ENCODE measurements at regions not wholly inside any gene's neighbourhood (a gene's known extent, or its start where the extent isn't known, plus 50 kb on each side); places are given as distances from the start of the nearest gene placed in this dataset.
"Not testable (repeated sequence)": the region's sequence is repeated elsewhere in the genome, so short reads cannot be mapped to it uniquely, and the experiment has no call there.

DNA sequence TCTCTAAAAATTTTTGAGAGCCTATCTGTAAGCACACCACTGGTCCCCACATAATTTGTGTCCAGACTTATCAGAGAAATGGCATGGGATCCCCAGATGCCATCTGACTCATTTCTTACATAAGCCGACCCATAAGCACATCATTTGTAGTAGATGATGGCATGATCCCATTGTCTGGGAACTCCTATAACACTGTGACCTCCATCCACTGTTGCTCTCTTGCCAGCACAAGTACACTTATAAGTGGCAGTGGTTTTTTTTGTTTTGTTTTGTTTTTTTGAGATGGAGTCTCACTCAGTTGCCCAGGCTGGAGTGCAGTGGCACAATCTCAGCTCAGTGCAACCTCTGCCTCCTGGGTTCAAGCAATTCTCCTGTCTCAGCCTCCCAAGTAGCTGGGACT is 350.7 kb upstream of the ZFHX3 start:
- H3K27ac Mint-ChIP-seq; ATAC-seq; H3K4me3 Mint-ChIP-seq; DNase-seq; H3K4me1 Mint-ChIP-seq; H3K27me3 Mint-ChIP-seq; H3K36me3 Mint-ChIP-seq (ENCODE audit: low read depth); H3K9me3 Mint-ChIP-seq: not testable (repeated sequence)

DNA sequence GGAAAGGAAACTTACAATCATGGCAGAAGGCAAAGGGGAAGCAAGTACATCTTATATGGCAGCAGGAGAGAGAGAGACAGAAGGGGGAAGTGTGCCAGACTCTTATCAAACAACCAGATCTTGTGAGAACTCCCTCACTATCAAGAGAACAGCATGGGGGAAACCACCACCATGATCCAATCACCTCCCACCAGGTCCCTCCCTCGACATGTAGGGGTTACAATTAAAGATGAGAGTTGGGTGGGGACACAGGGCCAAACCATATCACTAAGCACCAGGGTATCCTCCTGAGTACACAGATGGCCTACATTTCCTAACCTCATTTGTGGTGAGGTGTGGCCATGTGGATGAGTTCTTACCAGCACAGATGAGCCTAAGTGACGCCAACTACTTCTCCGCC is 348.6 kb upstream of the ZFHX3 start:
- DNase-seq (no peak), ATAC-seq (no peak)
- Mint-ChIP-seq H3K27me3 (peaks cover 2% of the 10 kb centered on the region), H3K4me1 (no peaks in the 10 kb centered on the region), H3K4me3 (no peak overlapping the region), H3K27ac (no peak overlapping the region), H3K36me3 (ENCODE audit: low read depth) (no peaks in the 10 kb centered on the region), H3K9me3 (peaks cover 4% of the 10 kb centered on the region)

GRCh38 chr16:73390936-73391335 is 343.0 kb upstream of the ZFHX3 start:
- DNase-seq (no peak), ATAC-seq (no peak)
- H3K9me3 Mint-ChIP-seq = no peaks in the 10 kb centered on the region
- no peaks in the 10 kb centered on the region for H3K4me1 Mint-ChIP-seq
- H3K4me3 Mint-ChIP-seq = no peak overlapping the region
- no peaks in the 10 kb centered on the region for H3K36me3 Mint-ChIP-seq (ENCODE audit: low read depth)
- no peak overlapping the region for H3K27ac Mint-ChIP-seq
- H3K27me3 Mint-ChIP-seq = no peaks in the 10 kb centered on the region

GRCh38 chr16:73390491-73390890 is 342.6 kb upstream of the ZFHX3 start:
- no peaks in the 10 kb centered on the region for H3K9me3 Mint-ChIP-seq
- ATAC-seq = no peak

DNA sequence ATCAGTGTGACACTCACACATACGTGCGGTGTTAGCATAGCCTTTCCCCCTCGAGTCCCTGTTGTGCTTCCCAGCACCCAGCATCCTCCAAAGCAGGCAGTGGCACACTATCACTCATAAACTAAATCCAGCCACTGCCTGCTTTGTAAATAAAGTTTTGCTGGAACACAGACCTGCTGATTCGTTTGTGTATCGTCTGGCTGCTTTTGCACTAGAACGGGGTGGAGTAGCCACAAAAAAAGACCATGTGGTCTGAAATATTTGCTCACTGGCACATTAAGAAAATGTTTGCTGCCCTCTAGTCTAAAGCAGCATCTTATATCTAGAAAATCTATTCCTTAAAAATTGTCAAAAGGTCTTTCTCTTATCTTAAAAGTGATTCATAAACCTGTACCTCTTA is 341.2 kb upstream of the ZFHX3 start:
- no peak for ATAC-seq
- H3K9me3 Mint-ChIP-seq = no peaks in the 10 kb centered on the region
- DNase-seq = no peak
- H3K27me3 Mint-ChIP-seq = no peaks in the 10 kb centered on the region
- no peaks in the 10 kb centered on the region for H3K36me3 Mint-ChIP-seq (ENCODE audit: low read depth)
- no peaks in the 10 kb centered on the region for H3K4me1 Mint-ChIP-seq
- no peak overlapping the region for H3K27ac Mint-ChIP-seq
- H3K4me3 Mint-ChIP-seq = no peak overlapping the region

More at GRCh38 chr16:73390491-73390890, 342.6 kb upstream of the ZFHX3 start:
- Mint-ChIP-seq H3K27me3 (no peaks in the 10 kb centered on the region), H3K27ac (no peak overlapping the region), H3K4me3 (no peak overlapping the region), H3K4me1 (no peaks in the 10 kb centered on the region), H3K36me3 (ENCODE audit: low read depth) (no peaks in the 10 kb centered on the region)
- no peak for DNase-seq

DNA sequence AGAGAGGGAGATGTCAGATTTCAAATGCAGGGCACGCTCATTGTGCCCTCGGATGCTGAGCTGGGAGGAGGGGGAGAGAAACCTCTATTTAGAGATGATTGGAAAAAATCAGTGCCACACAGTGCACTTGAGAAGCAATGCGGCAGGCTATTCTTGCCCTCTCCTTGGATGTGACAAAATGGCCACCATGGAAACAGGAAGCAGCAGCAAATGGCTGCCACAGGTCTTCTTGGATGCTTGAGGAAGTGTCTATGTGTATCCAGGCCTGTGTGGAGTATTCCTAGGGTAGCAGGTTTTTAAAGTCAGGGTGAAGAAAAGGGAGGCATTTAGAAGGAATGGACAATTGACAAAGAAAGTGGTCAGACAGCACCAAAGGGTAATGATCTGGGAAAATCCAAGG is 340.1 kb upstream of the ZFHX3 start:
- ATAC-seq = no peak
- Mint-ChIP-seq H3K27me3 (no peaks in the 10 kb centered on the region), H3K4me1 (no peaks in the 10 kb centered on the region), H3K4me3 (no peak overlapping the region), H3K36me3 (ENCODE audit: low read depth) (no peaks in the 10 kb centered on the region), H3K9me3 (no peaks in the 10 kb centered on the region), H3K27ac (no peak overlapping the region)
- no peak for DNase-seq

GRCh38 chr16:73385696-73386095 is 337.8 kb upstream of the ZFHX3 start:
- ATAC-seq (no peak), DNase-seq (no peak)
- H3K27ac Mint-ChIP-seq = no peak overlapping the region
- no peaks in the 10 kb centered on the region for H3K9me3 Mint-ChIP-seq
- H3K36me3 Mint-ChIP-seq (ENCODE audit: low read depth) = no peaks in the 10 kb centered on the region
- no peaks in the 10 kb centered on the region for H3K27me3 Mint-ChIP-seq
- no peaks in the 10 kb centered on the region for H3K4me1 Mint-ChIP-seq
- no peak overlapping the region for H3K4me3 Mint-ChIP-seq

GRCh38 chr16:73384506-73385089 is 336.7 kb upstream of the ZFHX3 start:
- H3K4me1 Mint-ChIP-seq = no peaks in the 10 kb centered on the region
- DNase-seq (no peak), ATAC-seq (no peak)
- H3K4me3 Mint-ChIP-seq = no peak overlapping the region
- no peaks in the 10 kb centered on the region for H3K9me3 Mint-ChIP-seq
- H3K36me3 Mint-ChIP-seq (ENCODE audit: low read depth) = no peaks in the 10 kb centered on the region
- H3K27me3 Mint-ChIP-seq = no peaks in the 10 kb centered on the region
- no peak overlapping the region for H3K27ac Mint-ChIP-seq

DNA sequence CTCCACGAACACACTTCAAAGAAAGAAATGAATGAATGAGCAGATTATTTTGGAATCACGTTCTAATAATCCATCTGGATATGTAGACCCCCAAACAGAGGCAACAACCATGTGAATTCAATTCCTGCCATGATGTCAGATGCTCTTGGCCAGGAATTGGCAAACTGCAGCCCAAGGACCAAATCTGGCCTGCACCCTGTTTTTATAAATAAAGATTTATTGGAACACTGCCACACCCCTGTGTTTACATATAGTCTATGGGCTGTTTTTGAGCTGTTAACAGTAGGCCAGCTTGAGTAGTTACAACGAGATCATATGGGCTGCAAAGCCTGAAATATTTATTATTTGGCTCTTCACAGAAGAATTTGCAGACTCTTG is 336.0 kb upstream of the ZFHX3 start:
- Mint-ChIP-seq H3K27ac (no peak overlapping the region), H3K36me3 (ENCODE audit: low read depth) (no peaks in the 10 kb centered on the region), H3K4me1 (no peaks in the 10 kb centered on the region), H3K9me3 (no peaks in the 10 kb centered on the region), H3K4me3 (no peak overlapping the region), H3K27me3 (no peaks in the 10 kb centered on the region)
- no peak for DNase-seq
- ATAC-seq = no peak

GRCh38 chr16:73383195-73383987 is 335.5 kb upstream of the ZFHX3 start:
- ATAC-seq (no peak), DNase-seq (no peak)
- Mint-ChIP-seq H3K27ac (no peak overlapping the region), H3K27me3 (no peaks in the 10 kb centered on the region), H3K4me3 (no peak overlapping the region), H3K9me3 (no peaks in the 10 kb centered on the region), H3K4me1 (no peaks in the 10 kb centered on the region), H3K36me3 (ENCODE audit: low read depth) (no peaks in the 10 kb centered on the region)

DNA sequence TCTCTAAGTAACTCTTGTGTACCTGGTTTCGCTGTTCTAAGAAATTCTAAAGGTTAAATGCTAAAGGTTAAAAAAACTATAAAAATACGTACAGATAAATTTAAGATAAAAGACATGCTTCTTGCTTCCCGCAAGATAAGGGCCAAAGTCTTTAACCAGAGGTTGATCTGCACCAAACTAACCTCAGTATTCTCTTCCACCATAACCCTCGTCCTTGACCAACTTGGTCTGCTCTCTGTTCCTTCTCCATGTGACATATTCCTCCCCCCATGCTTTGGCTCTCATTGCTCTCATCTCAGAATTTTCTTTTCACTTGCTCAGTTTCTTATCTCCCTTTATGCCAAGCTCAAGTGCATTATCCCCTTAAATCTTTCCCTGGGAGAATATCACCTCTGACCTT is 330.5 kb upstream of the ZFHX3 start:
- no peak overlapping the region for H3K4me3 Mint-ChIP-seq
- no peak for ATAC-seq
- H3K27me3 Mint-ChIP-seq = no peaks in the 10 kb centered on the region
- DNase-seq = no peak
- no peaks in the 10 kb centered on the region for H3K36me3 Mint-ChIP-seq (ENCODE audit: low read depth)
- H3K9me3 Mint-ChIP-seq = no peaks in the 10 kb centered on the region
- H3K27ac Mint-ChIP-seq = no peak overlapping the region
- no peaks in the 10 kb centered on the region for H3K4me1 Mint-ChIP-seq

DNA sequence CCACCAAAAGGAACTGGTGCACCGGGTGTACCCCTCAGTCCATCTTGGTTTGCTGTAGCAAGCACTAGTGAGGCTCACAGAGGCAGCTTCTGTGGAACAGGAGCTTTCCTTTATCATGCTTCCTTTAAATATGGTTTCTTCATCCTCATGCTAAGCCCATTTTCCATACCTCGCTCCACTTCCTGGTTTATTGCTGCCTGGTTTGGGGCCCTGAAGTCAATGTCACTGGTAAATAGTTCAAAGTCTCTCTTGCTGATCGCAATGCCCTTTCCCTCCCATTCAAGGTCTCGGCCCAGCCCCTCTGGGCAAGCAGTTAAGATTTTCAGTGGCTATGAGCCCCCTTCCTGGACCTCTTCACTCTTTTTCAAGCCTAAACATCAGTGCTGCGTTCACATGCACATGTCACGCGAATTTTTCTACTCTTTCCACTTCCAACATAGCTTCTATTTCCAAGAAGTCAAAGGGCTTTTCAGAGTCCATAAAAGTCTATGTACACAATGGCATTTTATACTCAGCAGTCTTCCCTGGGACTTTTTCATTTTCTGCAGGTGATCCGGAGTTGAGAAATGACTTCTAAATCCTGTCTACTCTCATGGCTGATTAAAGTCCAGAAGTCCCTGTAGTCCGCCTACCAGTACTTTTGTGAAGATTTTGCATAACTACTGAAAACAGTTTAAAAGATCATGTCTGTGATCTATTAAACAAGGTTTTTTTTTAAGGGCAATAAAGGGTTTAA is 323.8 kb upstream of the ZFHX3 start:
- Mint-ChIP-seq H3K36me3 (ENCODE audit: low read depth) (no peaks in the 10 kb centered on the region), H3K4me3 (no peak overlapping the region), H3K27me3 (no peaks in the 10 kb centered on the region)

DNA sequence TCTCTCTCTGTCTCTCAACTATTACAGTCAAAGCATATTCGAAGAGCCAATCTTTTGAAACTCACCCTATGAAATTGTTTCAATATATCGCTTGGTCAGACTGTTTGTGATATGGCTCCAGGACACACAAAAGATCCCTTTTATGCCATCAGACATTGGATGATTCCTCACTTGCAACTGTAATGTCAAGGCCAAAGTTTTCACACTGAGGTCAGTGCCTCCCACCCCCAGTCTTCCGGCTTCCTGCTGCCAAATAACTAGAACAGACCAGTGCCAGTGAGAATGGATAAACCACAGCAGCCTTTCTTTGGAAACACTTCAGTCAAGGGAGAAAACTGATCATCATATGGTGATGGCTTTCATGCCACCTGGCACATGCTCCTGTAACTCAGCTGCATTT is 321.9 kb upstream of the ZFHX3 start:
- no peak overlapping the region for H3K27ac Mint-ChIP-seq
- no peak overlapping the region for H3K4me3 Mint-ChIP-seq
- no peaks in the 10 kb centered on the region for H3K9me3 Mint-ChIP-seq
- peaks cover 4% of the 10 kb centered on the region for H3K4me1 Mint-ChIP-seq
- H3K27me3 Mint-ChIP-seq = no peaks in the 10 kb centered on the region
- no peaks in the 10 kb centered on the region for H3K36me3 Mint-ChIP-seq (ENCODE audit: low read depth)
- ATAC-seq (no peak), DNase-seq (no peak)

More for the DNA sequence above, 323.8 kb upstream of the ZFHX3 start:
- no peak for DNase-seq
- Mint-ChIP-seq H3K27ac (no peak overlapping the region), H3K9me3 (no peaks in the 10 kb centered on the region), H3K4me1 (peaks cover 4% of the 10 kb centered on the region)
- no peak for ATAC-seq

DNA sequence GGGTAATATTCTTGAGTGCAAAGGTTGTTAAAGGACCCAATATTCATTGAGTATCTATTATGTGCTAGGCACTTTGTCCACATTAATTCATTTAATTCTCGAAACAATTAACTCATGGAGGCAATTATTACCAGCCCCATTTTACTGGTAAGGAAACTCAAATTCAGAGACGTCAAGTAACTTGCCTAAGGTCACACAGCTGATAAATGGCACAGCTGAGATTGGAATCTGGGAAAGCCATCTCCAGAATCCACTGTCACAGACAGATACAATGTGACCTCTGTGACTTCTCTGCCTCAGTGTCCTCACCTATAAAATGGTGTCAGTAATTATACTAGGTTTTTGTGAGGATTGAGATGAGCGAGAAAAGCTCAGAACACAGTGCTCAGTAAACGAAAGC is 320.8 kb upstream of the ZFHX3 start:
- Mint-ChIP-seq H3K4me3 (no peak overlapping the region), H3K4me1 (peaks cover 4% of the 10 kb centered on the region), H3K36me3 (ENCODE audit: low read depth) (no peaks in the 10 kb centered on the region), H3K9me3 (no peaks in the 10 kb centered on the region), H3K27ac (no peak overlapping the region), H3K27me3 (no peaks in the 10 kb centered on the region)
- ATAC-seq (no peak), DNase-seq (no peak)

DNA sequence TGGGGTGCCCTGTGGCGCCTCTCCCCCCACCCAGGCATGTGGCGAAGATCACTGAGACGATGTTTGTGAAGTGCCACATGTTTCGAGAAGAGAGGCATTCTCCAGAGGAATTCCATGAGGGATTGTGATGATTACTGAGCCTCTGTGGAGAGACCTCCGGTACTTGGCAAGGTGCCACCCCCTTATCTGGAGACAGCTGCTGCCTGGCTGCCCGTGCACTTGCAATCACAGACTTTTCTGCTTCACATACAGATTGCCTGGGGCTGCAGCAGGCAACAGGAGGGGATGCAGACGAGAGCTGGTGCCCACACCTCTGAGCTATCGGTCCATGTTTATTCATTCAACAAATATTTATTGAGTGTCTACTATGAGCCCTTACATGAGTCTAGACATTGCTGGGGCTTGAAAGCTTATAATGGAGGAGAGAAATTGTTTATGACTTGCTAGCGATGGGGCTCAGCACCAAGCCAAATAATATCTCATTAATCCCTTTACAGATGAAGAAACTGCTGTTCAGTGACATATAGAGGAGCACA is 317.2 kb upstream of the ZFHX3 start:
- Mint-ChIP-seq H3K4me1 (peaks cover 4% of the 10 kb centered on the region), H3K27me3 (no peaks in the 10 kb centered on the region), H3K27ac (no peak overlapping the region), H3K36me3 (ENCODE audit: low read depth) (no peaks in the 10 kb centered on the region), H3K4me3 (no peak overlapping the region), H3K9me3 (no peaks in the 10 kb centered on the region)
- no peak for DNase-seq
- ATAC-seq = no peak
